Breast epithelium (tissue), 3 donors: ENCODE measurements at regions not wholly inside any gene's neighbourhood (a gene's known extent, or its start where the extent isn't known, plus 50 kb on each side); places are given as distances from the start of the nearest gene placed in this dataset.
"Not testable (repeated sequence)": the region's sequence is repeated elsewhere in the genome, so short reads cannot be mapped to it uniquely, and the experiment has no call there.

Experiments used
- CTCF ChIP-seq, 3 donors: fragments of 450-650 bp; IDR thresholded peaks; one replicate each; pipeline ENCODE4 v1.5.1; 2016 to 2017; ENCODE audit warnings: antibody characterized with exemption in 3 of 3, mild to moderate bottlenecking in 3 of 3, moderate library complexity in 3 of 3
- POLR2A ChIP-seq: fragments of 450-650 bp; IDR thresholded peaks from one replicate; pipeline ENCODE4 v1.6.1; 2016; ENCODE audit warnings: antibody characterized with exemption, mild to moderate bottlenecking, moderate library complexity
- POLR2AphosphoS5 ChIP-seq, 3 donors: sonication (generic); formaldehyde crosslinking; IDR thresholded peaks; one replicate each; pipeline ENCODE4 v1.6.1; 2017; ENCODE audit warnings: antibody characterized with exemption in 3 of 3

- not testable (repeated sequence) for TF ChIP-seq CTCF (IDR thresholded peaks at IDR 0.05); POLR2AphosphoS5 (IDR thresholded peaks at IDR 0.05); POLR2A
Observed at GRCh38 chr5:42981417-42982106, 58.6 kb downstream of the ANXA2R start.
